ENCODE measurements at regions not wholly inside any gene's neighbourhood (a gene's known extent, or its start where the extent isn't known, plus 50 kb on each side); places are given as distances from the start of the nearest gene placed in this dataset.

DNA sequence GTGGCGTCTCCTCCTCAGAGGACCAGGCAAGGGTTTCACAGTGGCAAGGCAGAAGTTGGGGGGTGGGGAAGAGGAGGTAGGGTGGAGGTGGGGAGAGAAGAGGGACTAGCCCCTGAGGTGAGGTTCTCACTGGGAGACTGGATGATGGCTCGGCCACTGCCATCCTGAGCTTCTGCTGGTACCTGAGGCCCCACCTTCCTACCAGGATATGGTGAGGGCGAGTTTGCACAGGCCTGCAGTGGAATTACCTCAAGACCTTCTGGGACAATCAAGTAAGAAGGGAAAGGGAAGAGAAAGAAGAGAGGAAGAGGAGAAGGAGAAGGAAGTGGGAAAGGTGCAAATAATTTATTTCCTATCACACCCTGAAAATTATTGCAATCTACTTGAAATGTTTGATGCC is 111.8 kb upstream of the GDF10 start:
- no peaks in the 10 kb centered on the region for H3K27me3 Mint-ChIP-seq
- H3K4me1 Mint-ChIP-seq, result peaks cover 5% of the 10 kb centered on the region
- H3K27ac Mint-ChIP-seq, result no peak overlapping the region
- no peaks in the 10 kb centered on the region for H3K36me3 Mint-ChIP-seq
- DNase-seq, result no peak
- H3K9me3 Mint-ChIP-seq, result no peaks in the 10 kb centered on the region
- no peak overlapping the region for H3K4me3 Mint-ChIP-seq

DNA sequence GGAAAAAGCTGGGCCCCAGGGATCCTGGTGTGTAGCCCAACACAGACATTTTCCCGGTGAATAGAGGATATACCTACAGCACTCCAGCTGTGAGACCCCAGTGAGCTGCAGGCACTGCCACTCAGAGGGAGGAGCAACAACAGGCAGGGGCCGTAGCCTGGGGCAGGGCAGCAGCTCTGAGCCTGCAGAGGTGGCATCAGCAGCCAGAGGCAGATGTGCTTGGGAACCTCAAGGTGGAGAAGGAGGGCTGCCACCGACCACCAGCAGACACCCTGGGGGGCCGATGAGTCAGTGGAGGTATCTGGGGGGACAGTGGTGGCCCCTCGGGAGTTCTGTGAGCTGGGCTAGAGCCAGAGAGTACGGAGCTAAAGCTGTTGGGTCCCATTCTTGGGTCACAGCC is 110.2 kb upstream of the GDF10 start:
- Mint-ChIP-seq H3K27me3 (no peaks in the 10 kb centered on the region), H3K9me3 (no peaks in the 10 kb centered on the region), H3K36me3 (peaks cover under 1% of the 10 kb centered on the region), H3K27ac (no peak overlapping the region), H3K4me3 (no peak overlapping the region), H3K4me1 (peaks cover 16% of the 10 kb centered on the region)
- DNase-seq, result no peak

DNA sequence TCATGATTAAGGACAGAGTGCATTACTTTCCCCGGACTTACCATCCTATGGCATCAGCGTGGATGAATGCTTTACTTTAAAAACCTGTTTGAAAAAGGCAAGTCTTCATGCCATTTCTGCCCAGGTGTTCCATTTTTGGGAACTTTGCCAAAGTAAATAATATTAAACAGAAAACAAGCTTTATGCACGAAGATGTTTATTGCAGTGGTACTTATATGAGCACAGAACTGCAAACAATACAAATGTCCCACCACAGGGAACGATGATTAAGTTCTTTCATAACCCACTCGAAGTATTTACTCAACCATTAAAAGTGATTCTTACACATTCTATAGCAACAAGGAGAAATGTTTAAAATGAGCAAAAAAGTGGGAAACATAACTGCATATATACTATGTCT is 109.7 kb upstream of the GDF10 start:
- no peak overlapping the region for H3K4me3 Mint-ChIP-seq
- H3K9me3 Mint-ChIP-seq, result no peaks in the 10 kb centered on the region
- peaks cover 4% of the 10 kb centered on the region for H3K36me3 Mint-ChIP-seq
- peaks cover 21% of the 10 kb centered on the region for H3K4me1 Mint-ChIP-seq
- no peaks in the 10 kb centered on the region for H3K27me3 Mint-ChIP-seq
- DNase-seq, result no peak
- H3K27ac Mint-ChIP-seq, result no peak overlapping the region

DNA sequence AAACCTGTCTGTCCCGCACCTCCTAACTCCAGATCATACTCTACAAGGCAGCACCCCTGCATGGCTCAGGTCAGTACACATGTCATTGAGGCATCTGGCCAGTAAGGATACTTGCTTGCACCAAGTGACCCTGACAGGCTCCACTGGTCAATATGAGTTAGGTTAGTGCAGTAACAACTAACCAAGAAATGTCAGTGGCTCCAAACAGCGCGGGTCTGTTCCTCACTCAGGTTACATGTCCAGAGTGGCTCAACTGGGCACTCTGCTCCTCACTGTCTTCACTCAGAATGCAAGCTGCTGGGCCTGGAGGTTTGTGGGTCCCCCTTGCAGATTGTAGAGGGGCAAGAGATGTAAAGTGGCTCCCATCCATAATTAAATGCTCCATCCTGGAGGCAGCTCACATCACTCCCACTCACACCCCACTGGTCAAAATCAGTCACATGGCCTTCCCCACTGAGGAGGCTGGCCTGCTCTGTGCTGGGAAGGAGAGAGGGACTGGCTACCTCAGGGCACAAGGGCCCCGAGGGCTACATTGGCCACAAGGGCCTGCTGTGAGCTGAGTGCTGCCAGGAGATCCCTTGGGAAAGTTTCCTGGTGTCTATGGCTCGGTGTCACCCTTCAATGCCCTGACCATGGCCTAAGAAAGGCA is 109.1 kb upstream of the GDF10 start:
- no peaks in the 10 kb centered on the region for H3K9me3 Mint-ChIP-seq

DNA sequence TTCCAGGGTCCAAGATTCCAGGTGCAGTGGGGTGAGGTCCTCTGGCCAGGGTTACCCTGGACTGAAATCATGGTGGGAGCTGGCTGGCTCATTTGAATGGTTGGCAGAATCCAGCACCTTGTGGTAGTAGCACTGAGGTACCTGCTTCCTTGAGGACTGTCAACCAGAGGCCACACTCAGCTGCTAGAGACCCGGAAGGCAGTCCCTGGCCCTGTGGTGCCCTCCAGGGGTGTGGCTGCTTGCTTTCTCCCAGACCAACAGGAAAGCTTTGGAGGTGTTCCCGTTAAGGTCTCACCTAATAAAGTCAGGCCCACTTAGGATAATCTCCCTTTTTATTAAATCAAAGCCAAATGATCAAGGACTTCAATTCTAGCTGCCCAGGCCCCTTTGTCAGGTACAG is 107.7 kb upstream of the GDF10 start:
- Mint-ChIP-seq H3K27ac (no peak overlapping the region), H3K4me1 (peaks cover 34% of the 10 kb centered on the region), H3K9me3 (no peaks in the 10 kb centered on the region), H3K27me3 (no peaks in the 10 kb centered on the region), H3K36me3 (peaks cover 4% of the 10 kb centered on the region), H3K4me3 (no peak overlapping the region)
- DNase-seq, result no peak

More for the DNA sequence above, 109.1 kb upstream of the GDF10 start:
- no peak overlapping the region for H3K4me3 Mint-ChIP-seq
- DNase-seq, result no peak
- H3K4me1 Mint-ChIP-seq, result peaks cover 27% of the 10 kb centered on the region
- H3K27ac Mint-ChIP-seq, result no peak overlapping the region
- peaks cover 4% of the 10 kb centered on the region for H3K36me3 Mint-ChIP-seq
- H3K27me3 Mint-ChIP-seq, result no peaks in the 10 kb centered on the region

DNA sequence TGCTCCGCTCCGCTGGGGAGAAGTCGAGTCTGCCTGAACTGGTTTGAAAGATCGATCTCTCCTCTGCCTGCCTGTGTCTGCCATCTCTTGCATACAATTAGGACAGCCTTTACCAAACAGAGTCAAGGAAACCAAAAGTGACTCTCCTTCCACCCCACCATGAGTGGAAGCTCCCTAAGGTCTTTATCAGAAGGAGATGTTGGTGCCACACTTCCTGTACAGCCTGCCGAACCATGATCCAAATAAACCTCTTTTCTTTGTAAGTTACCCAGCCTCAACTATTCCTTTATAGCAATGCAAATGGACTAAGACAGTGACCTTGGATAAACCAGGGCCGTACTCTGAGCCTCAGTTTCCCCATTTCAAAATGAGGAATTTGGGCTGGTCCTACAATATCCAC is 106.3 kb upstream of the GDF10 start:
- Mint-ChIP-seq H3K27me3 (no peaks in the 10 kb centered on the region), H3K36me3 (peaks cover 4% of the 10 kb centered on the region), H3K4me3 (no peak overlapping the region), H3K4me1 (peaks cover 31% of the 10 kb centered on the region), H3K9me3 (no peaks in the 10 kb centered on the region), H3K27ac (no peak overlapping the region)
- DNase-seq, result no peak

DNA sequence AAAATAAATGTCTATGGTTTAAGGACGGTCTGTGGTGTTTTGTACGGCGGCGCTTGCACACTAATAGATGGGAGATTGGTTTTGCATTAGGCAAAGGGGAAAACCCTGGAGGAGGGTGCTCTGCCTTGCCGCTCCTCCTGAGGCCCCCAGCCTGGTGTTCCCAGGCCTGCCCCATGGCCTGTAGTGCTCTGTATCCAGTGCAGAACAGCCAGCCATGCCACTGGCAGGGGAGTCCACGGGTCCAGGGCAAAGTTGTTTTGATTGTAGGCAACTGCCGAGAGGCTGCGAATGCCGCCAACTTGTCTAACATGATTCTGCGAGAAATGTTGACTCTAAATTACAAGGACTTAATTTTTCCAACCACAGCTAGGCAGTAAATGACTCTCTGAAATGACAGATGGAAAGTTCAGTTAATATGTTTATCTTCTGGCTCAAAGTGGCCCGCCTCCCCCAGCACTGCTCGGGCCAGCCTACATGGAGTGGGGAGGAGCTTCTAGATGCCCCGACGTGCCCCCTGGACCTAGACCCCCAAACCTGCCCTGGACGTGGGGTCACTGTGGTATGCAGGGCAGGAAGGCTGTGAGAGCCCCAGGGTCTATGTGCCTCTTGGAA is 104.6 kb upstream of the GDF10 start:
- no peaks in the 10 kb centered on the region for H3K27me3 Mint-ChIP-seq
- H3K4me3 Mint-ChIP-seq, result peak overlapping the region; percentile 14
- H3K36me3 Mint-ChIP-seq, result peaks cover 4% of the 10 kb centered on the region
- H3K9me3 Mint-ChIP-seq, result no peaks in the 10 kb centered on the region
- peak overlapping the region; percentile 89 for H3K27ac Mint-ChIP-seq
- peak; percentile 53 for DNase-seq
- peaks cover 31% of the 10 kb centered on the region for H3K4me1 Mint-ChIP-seq

DNA sequence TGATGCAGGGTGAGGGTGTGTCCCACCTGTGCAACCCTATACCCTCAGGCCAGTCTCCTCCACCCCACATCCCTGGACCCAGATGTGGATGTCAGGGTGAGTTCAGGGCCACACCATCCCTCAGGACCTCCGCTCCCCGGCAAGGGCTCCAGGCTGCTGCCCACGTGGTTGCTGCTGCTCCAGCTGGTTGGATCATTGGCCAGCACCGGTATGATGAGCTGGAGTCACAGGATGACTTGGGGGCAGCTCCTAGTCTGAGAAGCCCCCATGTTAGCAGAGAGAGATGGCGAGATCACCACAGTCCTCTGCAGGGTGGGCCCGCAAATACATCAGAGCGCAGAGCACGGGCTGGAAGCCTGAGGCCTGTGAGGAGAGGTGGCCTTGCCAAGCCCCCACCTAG is 103.3 kb upstream of the GDF10 start:
- H3K27me3 Mint-ChIP-seq, result no peaks in the 10 kb centered on the region

DNA sequence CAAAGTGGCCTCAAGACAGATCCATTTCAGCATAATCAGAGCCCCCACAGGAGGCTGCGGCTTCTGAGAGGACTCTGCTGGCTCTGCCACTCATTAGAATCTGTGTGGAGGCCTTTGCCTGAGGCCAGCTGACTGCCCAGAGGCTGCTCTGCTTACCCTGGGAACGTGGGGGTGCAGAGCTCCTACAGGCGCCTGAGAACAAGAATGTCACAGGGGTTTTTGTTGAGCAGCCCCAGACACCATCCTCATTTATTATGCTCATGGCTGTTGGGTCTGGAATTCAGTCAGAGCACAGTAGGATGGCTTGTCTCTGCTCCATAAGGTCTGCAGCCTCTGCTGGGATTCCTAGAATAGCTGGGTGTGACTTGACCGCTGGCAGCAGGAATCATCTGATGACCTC is 101.8 kb upstream of the GDF10 start:
- Mint-ChIP-seq H3K27me3 (no peaks in the 10 kb centered on the region), H3K4me1 (peaks cover 31% of the 10 kb centered on the region), H3K9me3 (peaks cover 3% of the 10 kb centered on the region), H3K4me3 (no peak overlapping the region), H3K27ac (no peak overlapping the region), H3K36me3 (peaks cover 7% of the 10 kb centered on the region)
- DNase-seq, result no peak

More for the DNA sequence above, 103.3 kb upstream of the GDF10 start:
- Mint-ChIP-seq H3K36me3 (peaks cover 7% of the 10 kb centered on the region), H3K27ac (peak overlapping the region; percentile 89), H3K4me1 (peaks cover 31% of the 10 kb centered on the region), H3K4me3 (no peak overlapping the region), H3K9me3 (peaks cover 3% of the 10 kb centered on the region)
- DNase-seq, result no peak

DNA sequence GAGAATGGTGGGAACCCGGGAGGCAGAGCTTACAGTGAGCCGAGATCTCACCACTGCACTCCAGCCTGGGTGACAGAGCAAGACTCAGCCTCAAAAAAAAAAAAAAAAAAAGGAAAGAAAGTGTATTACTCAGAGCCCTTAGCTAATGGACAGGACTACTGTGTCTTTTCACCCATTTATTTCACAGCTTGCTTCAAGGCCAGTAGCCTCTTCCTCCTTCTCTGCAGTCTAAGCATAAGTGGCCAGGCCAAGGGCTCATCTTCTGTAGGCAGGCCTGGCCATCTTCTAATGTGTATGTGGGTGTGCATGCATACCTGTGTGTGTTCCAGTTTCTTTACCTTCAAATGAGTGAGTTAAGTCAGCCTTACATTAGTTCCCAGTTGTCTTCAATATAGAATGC is 94.8 kb upstream of the GDF10 start:
- H3K27ac Mint-ChIP-seq, result no peak overlapping the region
- no peaks in the 10 kb centered on the region for H3K27me3 Mint-ChIP-seq
- DNase-seq, result no peak
- no peak overlapping the region for H3K4me3 Mint-ChIP-seq
- H3K4me1 Mint-ChIP-seq, result peaks cover 46% of the 10 kb centered on the region
- peaks cover 10% of the 10 kb centered on the region for H3K9me3 Mint-ChIP-seq
- peaks cover 14% of the 10 kb centered on the region for H3K36me3 Mint-ChIP-seq

DNA sequence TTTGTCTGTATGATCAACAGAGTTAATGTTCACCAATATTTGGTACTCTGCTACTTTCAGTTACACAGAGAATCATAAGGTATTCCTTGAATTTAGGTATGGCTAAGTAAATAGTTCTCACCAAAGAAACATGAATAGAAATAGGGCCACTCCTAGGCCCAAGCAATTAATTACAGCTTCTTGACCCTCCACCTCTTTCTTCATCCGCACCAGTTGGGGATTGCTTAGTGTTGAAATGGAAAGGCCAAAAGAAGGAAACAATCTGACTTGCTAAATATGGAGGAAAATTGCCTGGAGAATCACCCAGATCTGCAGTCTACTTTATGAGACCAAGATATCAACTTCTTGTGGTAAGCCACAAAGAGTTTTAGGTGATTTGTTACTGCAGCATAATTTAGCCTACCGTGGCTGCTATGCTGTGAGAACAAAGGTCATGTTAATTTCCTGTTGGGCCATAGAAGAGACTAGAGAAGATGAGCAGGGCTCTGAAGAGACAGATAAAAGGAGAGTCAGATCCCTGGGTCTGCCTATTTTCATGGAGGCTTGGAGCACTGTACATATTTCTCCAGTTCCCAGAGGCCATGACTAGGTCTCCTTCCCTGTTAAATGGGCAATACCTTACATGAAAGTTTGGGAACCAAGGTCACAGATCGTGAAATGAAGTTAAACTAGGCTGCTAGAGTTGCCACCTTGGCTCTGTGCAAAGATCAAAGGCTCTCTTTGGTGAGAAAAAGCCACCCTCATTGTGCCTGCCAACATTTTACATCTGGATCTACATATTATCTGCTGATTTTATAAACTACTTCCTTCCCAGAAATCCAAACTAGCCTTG is 93.3 kb upstream of the GDF10 start:
- Mint-ChIP-seq H3K4me1 (peaks cover 55% of the 10 kb centered on the region), H3K9me3 (peaks cover 9% of the 10 kb centered on the region), H3K36me3 (peaks cover 17% of the 10 kb centered on the region), H3K4me3 (peak overlapping the region; percentile 59), H3K27ac (peak overlapping the region; percentile 92), H3K27me3 (no peaks in the 10 kb centered on the region)
- no peak for DNase-seq

DNA sequence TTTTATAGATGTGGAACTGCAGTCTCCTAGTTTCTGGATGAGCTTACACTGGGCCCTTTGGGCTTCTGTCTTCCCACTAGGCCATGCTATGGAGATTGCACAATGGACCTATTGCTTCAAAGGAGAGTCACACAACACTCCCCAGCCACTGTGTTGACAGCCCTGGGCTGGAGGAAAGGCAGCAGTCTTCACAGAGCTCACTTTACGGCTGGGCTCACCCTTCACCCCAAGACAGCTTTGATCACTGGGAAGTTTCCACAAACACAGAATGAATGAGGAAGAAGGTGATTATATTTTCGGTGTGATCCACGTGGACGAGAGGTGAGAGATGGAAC is 92.7 kb upstream of the GDF10 start:
- Mint-ChIP-seq H3K4me1 (peaks cover 55% of the 10 kb centered on the region), H3K27me3 (no peaks in the 10 kb centered on the region), H3K27ac (peak overlapping the region; percentile 92), H3K4me3 (peak overlapping the region; percentile 35), H3K9me3 (peaks cover 13% of the 10 kb centered on the region), H3K36me3 (peaks cover 21% of the 10 kb centered on the region)
- DNase-seq, result peak; percentile 21

DNA sequence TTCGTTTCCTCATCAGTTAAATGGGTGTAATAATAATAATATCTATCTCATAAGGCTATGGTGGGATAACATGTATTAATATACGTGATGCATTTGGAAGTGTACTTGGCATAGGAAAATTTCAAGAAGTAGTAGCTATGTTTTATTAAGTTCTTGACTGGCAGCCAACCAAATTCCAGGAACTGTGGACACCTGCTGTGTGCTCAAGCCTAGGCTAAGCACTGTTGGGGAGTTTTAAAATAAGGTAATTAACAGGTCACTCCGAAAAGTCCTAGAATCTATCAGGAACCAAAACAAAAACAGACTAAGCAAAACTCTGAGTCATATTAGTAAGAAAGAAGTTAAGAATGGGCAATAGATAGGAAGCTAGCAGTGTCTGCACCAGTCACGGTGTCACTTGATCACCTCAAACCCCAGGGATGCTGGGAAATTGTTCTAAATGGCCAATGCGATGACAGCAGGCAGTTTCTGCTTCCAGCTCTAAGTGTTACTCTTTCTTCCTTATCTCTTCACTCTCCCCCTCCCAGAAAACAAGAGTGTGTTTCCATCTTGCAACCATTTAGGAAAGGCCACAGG is 92.0 kb upstream of the GDF10 start:
- Mint-ChIP-seq H3K4me3 (peak overlapping the region; percentile 49), H3K9me3 (peaks cover 19% of the 10 kb centered on the region), H3K27ac (peak overlapping the region; percentile 92), H3K36me3 (peaks cover 27% of the 10 kb centered on the region), H3K27me3 (no peaks in the 10 kb centered on the region), H3K4me1 (peaks cover 55% of the 10 kb centered on the region)
- DNase-seq, result no peak

DNA sequence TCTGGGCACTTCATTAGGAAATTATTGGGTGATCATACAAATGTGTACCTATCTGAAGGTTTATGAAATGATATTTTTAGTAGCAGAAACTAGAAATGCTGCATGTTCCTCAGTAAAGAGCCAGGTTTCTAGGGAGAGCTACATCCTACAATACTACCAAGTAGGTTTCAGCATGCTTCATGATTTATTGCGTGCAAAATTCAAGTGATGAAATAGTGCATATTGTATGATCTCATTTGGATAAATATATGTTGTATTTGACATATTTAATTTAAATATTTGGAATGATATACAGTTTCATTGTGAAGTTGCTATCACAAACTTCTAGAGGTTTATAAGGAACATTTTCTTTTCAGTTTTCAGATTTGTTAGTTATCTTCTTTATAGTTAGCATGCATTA is 90.5 kb upstream of the GDF10 start:
- no peaks in the 10 kb centered on the region for H3K27me3 Mint-ChIP-seq
- H3K4me1 Mint-ChIP-seq, result peaks cover 62% of the 10 kb centered on the region
- DNase-seq, result no peak
- peaks cover 29% of the 10 kb centered on the region for H3K36me3 Mint-ChIP-seq
- no peak overlapping the region for H3K4me3 Mint-ChIP-seq
- H3K27ac Mint-ChIP-seq, result no peak overlapping the region
- peaks cover 19% of the 10 kb centered on the region for H3K9me3 Mint-ChIP-seq

DNA sequence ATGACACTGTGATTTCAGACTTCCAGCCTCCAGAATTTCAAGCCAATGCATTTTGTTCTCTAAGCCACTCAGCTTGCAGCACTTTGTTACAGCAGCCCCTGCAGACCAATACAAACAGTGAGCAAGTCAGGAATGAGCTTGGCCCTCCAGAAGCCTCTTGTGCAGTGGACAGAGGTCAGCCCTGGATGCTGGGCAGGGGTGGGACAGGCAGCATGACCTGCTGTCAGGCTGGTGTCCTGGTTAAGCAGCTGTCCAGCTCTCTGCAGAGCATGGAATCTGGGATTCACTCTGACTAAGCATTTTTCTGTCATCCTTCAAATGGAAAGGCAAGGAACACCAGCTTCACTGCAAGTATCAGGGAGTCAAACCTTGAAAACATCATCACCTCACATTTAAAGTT is 85.5 kb upstream of the GDF10 start:
- Mint-ChIP-seq H3K36me3 (peaks cover 17% of the 10 kb centered on the region), H3K4me3 (no peak overlapping the region)

More for the DNA sequence above, 85.5 kb upstream of the GDF10 start:
- Mint-ChIP-seq H3K4me1 (peaks cover 45% of the 10 kb centered on the region), H3K9me3 (peaks cover 11% of the 10 kb centered on the region), H3K27me3 (no peaks in the 10 kb centered on the region), H3K27ac (no peak overlapping the region)
- DNase-seq, result no peak

Measured in activated naive CD8-positive, alpha-beta T cell treated with anti-CD3 and anti-CD28 coated beads for 36 hours (primary cell).